Uterus (tissue), 2 donors: ENCODE measurements at regions not wholly inside any gene's neighbourhood (a gene's known extent, or its start where the extent isn't known, plus 50 kb on each side); places are given as distances from the start of the nearest gene placed in this dataset.

Source experiments
- POLR2A ChIP-seq, 2 donors: fragments of 450-650 bp; IDR thresholded peaks; one replicate each; pipeline ENCODE4 v1.6.1; 2016; ENCODE audit warnings: antibody characterized with exemption in 2 of 2, mild to moderate bottlenecking in 1 of 2, moderate library complexity in 1 of 2
- TF ChIP-seq, protein P1 (sequence below), 4 experiments: fragments of 200-600 bp in 2 of 4; fragments of 450-650 bp in 2 of 4; sonication (generic) in 2 of 4; IDR thresholded peaks; one replicate each; pipeline ENCODE4 v1.5.1; 2016 to 2019; ENCODE audit warnings: antibody characterized with exemption in 4 of 4, mild to moderate bottlenecking in 2 of 4, moderate library complexity in 1 of 4

DNA sequence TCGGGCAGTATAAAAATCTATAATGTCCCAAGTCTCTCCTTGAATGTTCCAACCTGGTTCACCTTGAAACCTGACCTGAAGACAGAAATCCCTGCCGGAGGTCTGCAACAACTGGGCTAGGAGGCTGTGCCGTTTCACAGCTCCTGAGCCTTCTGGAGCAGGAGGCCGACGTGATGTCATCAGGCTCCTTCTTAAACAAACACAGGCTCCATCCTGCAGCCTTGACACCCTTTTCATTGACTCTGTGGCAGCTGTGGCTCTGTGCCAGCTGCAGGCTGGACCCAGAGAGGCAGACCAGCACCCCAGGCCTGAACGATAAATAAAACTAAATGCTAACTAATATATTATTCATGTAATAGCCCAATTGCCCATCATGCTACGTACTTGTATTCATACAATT, 483.9 kb downstream of the CD83 start:
- TF ChIP-seq POLR2A (IDR thresholded peaks at IDR 0.05), result no peak
- TF ChIP-seq, protein P1, sequence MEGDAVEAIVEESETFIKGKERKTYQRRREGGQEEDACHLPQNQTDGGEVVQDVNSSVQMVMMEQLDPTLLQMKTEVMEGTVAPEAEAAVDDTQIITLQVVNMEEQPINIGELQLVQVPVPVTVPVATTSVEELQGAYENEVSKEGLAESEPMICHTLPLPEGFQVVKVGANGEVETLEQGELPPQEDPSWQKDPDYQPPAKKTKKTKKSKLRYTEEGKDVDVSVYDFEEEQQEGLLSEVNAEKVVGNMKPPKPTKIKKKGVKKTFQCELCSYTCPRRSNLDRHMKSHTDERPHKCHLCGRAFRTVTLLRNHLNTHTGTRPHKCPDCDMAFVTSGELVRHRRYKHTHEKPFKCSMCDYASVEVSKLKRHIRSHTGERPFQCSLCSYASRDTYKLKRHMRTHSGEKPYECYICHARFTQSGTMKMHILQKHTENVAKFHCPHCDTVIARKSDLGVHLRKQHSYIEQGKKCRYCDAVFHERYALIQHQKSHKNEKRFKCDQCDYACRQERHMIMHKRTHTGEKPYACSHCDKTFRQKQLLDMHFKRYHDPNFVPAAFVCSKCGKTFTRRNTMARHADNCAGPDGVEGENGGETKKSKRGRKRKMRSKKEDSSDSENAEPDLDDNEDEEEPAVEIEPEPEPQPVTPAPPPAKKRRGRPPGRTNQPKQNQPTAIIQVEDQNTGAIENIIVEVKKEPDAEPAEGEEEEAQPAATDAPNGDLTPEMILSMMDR (IDR thresholded peaks at IDR 0.05), result no peak
